ENCODE measurements at regions not wholly inside any gene's neighbourhood (a gene's known extent, or its start where the extent isn't known, plus 50 kb on each side); places are given as distances from the start of the nearest gene placed in this dataset.

GRCh38 chr17:79518585-79519523, 92.0 kb downstream of the RBFOX3 start:
- no peaks in the 10 kb centered on the region; the same call in 1 of the 2 replicates for H3K27me3 ChIP-seq (replicated peaks; ENCODE audit: control insufficient read depth, insufficient read depth, low read length)
- BruUV-seq (replicated peaks) = no TSS peak
- no peak overlapping the region for H3K4me3 Mint-ChIP-seq (ENCODE audit: unreplicated experiment)
- intact Hi-C loops (cut with micrococcal nuclease; ENCODE audit: unreplicated experiment) = no loop called here
- no peak for TF ChIP-seq CTCF (IDR thresholded peaks at IDR 0.05; ENCODE audit: insufficient read depth in 1 of 2, low read depth in 1 of 2, low read length in 1 of 2, severe bottlenecking in 1 of 2, unreplicated experiment in 1 of 2)
- ChIA-PET POLR2A (no interaction called here), CTCF (no interaction called here)
- H3K27me3 Mint-ChIP-seq (ENCODE audit: insufficient read depth, unreplicated experiment) = peaks cover 13% of the 10 kb centered on the region
- H3K4me1 ChIP-seq = no peaks in the 10 kb centered on the region
- H3K36me3 ChIP-seq (ENCODE audit: control insufficient read depth, insufficient read depth, low read length) = no peaks in the 10 kb centered on the region
- H3K36me3 Mint-ChIP-seq (ENCODE audit: insufficient read depth, unreplicated experiment) = no peaks in the 10 kb centered on the region
- H3K9me3 ChIP-seq = no peaks in the 10 kb centered on the region
- H3K9me3 Mint-ChIP-seq (ENCODE audit: unreplicated experiment) = no peaks in the 10 kb centered on the region
- DNase-seq = no peak
- H3K4me3 ChIP-seq (ENCODE audit: low read depth, low read length) = no peak overlapping the region
- no peak overlapping the region for H3K27ac Mint-ChIP-seq (ENCODE audit: unreplicated experiment)
- no peaks in the 10 kb centered on the region for H3K4me1 Mint-ChIP-seq (ENCODE audit: low read depth, unreplicated experiment)

DNA sequence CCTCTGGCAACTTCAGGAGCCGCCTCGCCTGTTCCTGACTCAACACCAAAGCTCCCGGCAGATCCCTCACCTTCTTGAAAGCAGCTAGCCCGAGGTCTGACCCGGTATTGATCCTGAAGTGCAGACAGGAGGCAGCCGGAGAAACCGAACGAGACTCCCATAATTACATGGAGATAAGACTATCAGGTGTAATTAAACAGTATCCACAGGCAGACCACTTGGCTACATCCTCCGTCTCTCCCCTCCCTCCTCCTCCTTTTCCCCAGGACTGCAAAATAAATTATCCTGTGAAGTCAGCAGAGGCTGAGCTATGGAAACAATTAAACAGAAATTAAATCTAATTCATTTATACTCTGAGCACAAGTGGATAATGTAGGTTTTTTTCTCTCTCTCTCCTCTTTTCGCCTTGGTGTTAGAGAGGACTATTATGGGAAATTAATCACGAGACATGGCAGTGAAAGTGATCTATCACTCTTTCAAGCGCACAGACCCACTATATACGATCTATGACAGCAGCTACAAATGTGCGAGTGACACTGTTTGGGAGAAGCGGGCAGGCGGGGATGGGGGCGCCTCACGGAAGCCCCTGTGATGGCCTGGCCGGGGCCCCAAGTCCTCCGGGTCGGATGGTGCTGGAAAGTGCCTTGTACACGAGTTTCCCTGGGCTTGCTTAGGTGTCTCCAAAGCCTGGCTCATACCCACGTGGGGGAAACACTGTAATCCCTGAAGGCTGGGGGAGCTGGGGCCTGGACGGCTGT, 92.8 kb downstream of the RBFOX3 start:
- Mint-ChIP-seq H3K4me3 (ENCODE audit: unreplicated experiment) (no peak overlapping the region), H3K36me3 (ENCODE audit: insufficient read depth, unreplicated experiment) (no peaks in the 10 kb centered on the region), H3K4me1 (ENCODE audit: low read depth, unreplicated experiment) (no peaks in the 10 kb centered on the region), H3K9me3 (ENCODE audit: unreplicated experiment) (no peaks in the 10 kb centered on the region), H3K27me3 (ENCODE audit: insufficient read depth, unreplicated experiment) (peaks cover 13% of the 10 kb centered on the region), H3K27ac (ENCODE audit: unreplicated experiment) (no peak overlapping the region)
- Histone ChIP-seq H3K4me1 (no peaks in the 10 kb centered on the region), H3K9me3 (no peaks in the 10 kb centered on the region; the same call in 1 of the 2 replicates), H3K36me3 (ENCODE audit: control insufficient read depth, insufficient read depth, low read length) (no peaks in the 10 kb centered on the region), H3K27me3 (replicated peaks; ENCODE audit: control insufficient read depth, insufficient read depth, low read length) (no peaks in the 10 kb centered on the region), H3K4me3 (ENCODE audit: low read depth, low read length) (no peak overlapping the region)
- intact Hi-C loops (cut with micrococcal nuclease; ENCODE audit: unreplicated experiment) = no loop called here
- ChIA-PET CTCF (interaction anchor here (0.6 kb wide), 1 partner anchor 94 kb away, joined by 6 read pairs; no protein-coding TSS in a partner anchor), POLR2A (no interaction called here)
- BruUV-seq (replicated peaks) = no TSS peak
- no peak for TF ChIP-seq CTCF (IDR thresholded peaks at IDR 0.05; ENCODE audit: insufficient read depth in 1 of 2, low read depth in 1 of 2, low read length in 1 of 2, severe bottlenecking in 1 of 2, unreplicated experiment in 1 of 2)
- no peak for DNase-seq

DNA sequence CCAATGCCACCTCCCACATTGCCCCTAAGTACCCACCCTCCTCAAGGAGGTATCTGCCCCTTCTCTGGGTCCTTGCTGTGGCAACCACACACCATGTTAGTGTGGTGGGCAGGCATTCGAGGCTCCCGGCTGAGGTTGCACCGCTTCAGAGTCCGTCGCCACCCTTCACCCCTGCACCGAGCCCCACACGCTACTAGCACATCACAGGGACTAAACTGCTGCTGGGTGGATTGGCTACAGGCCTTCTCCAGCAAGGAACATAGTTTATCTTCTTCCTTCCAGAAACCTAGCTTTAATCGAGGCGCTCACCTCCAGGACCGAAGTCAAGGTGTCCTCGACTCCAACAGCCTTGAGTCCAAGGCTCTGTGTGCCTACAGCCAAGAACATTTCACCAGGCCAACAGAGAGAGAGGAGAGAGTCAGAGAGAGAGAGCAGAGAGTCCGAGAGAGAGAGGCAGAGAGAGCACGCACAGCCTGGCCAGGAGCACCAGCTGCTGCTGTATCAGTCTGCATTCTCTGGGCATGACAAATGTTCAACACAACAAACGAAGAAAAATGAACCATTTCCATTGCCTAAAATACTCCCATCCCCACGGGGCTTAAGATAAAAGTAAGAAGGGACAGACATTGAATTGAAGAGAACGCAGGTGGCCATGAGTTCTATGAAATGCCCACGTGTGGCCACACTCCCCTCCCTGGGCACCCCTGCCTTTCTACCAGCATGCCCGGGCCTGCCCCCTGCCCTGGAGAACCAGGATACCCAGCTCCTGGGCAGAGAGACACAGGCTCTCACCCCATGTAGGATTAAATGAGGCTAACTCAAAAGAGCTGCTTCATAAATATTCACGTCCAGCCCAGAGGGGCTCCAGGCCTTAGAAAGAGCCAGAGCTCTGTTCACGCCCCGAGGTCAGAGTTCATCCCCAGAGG, 94.9 kb downstream of the RBFOX3 start:
- Mint-ChIP-seq H3K4me1 (ENCODE audit: low read depth, unreplicated experiment) (no peaks in the 10 kb centered on the region), H3K4me3 (ENCODE audit: unreplicated experiment) (no peak overlapping the region), H3K27me3 (ENCODE audit: insufficient read depth, unreplicated experiment) (peaks cover 13% of the 10 kb centered on the region), H3K9me3 (ENCODE audit: unreplicated experiment) (no peaks in the 10 kb centered on the region), H3K36me3 (ENCODE audit: insufficient read depth, unreplicated experiment) (no peaks in the 10 kb centered on the region), H3K27ac (ENCODE audit: unreplicated experiment) (no peak overlapping the region)
- ChIA-PET POLR2A (no interaction called here), CTCF (no interaction called here)
- intact Hi-C loops (cut with micrococcal nuclease; ENCODE audit: unreplicated experiment) = no loop called here
- Histone ChIP-seq H3K27me3 (replicated peaks; ENCODE audit: control insufficient read depth, insufficient read depth, low read length) (no peaks in the 10 kb centered on the region), H3K4me1 (no peaks in the 10 kb centered on the region), H3K36me3 (ENCODE audit: control insufficient read depth, insufficient read depth, low read length) (no peaks in the 10 kb centered on the region), H3K9me3 (no peaks in the 10 kb centered on the region; the same call in 1 of the 2 replicates), H3K4me3 (ENCODE audit: low read depth, low read length) (no peak overlapping the region)
- no peak for TF ChIP-seq CTCF (IDR thresholded peaks at IDR 0.05; ENCODE audit: insufficient read depth in 1 of 2, low read depth in 1 of 2, low read length in 1 of 2, severe bottlenecking in 1 of 2, unreplicated experiment in 1 of 2)
- no TSS peak for BruUV-seq (replicated peaks)
- DNase-seq = no peak

All from Caco-2 (cell line).